NOMO-1 treated with DMSO at 0.1 percent for 48 hours (cell line): ENCODE measurements at regions not wholly inside any gene's neighbourhood (a gene's known extent, or its start where the extent isn't known, plus 50 kb on each side); places are given as distances from the start of the nearest gene placed in this dataset.

ENCODE experiments used
- DNase-seq: peaks from one replicate; lab custom pipeline; 2025; ENCODE audit not compliant: unreplicated experiment; lab: John Stamatoyannopoulos, UW

DNA sequence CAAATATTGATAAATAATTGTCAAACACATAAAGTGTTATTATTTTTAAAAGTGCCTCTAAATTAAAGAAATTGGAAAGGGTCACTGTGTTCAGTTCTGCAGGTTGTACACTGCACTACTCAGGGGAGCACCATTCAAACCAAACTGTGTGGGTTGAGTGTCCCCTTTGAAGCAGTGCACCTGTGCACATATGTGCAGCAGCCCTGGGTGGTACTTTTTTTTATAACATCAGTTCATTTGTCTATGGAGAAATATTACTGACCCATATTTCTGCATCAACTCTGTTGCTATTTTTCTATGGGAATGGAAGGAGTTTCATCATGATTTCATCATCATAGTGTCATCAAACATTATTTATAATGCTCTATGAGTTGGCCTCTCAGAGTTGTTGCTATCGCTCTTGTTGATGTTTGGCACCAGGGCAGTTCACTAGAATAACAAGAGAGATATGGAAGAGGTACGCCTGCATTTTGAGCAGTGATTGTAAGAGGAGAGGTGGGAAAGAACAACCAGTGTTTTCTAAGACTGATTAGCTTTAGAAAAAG lies 457.6 kb downstream of the TFAP2A start:
- no peak for DNase-seq

DNA sequence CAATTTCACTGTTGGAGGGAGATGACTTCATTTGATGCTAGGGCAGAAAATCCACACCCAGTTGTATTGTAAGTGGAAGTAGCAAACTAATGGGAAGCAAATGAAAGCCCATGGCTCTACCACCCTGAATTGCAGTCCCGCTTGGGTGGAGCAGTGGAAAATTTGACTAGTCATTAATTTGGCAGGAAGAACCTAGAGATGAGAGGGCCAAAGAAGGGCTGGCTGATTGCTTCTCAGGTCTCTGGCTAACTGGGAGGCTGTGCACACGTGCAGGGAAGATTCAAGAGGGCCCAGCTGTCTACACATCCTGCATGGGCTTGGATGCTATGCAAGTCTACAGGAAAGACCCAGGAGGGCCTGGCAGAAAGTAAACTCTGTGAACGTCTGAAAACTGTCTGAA lies 466.2 kb downstream of the TFAP2A start:
- no peak for DNase-seq

- no peak for DNase-seq
These were observed 470.9 kb downstream of the TFAP2A start for GRCh38 chr6:9943986-9944385.

- no peak for DNase-seq
These were observed 471.8 kb downstream of the TFAP2A start for GRCh38 chr6:9943026-9943425.

DNA sequence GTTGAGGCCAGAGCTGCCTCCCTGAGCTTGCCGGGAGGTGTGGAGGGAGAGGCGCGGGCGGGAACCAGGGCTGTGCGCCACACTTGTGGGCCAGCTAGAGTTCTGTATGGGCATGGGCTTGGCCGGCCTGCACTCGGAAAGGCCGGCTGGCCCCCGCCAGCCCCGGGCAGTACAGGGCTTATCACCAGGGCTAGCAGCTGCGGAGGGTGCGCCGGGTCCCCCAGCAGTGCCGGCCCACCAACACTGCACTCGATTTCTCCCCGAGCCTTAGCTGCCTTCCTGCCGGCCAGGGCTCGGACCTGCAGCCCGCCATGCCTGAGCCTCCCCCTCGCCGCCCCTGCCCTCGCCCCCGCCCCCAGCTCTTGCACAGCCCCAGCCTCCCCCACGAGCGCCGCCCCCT lies 472.7 kb downstream of the TFAP2A start:
- no peak for DNase-seq

GRCh38 chr6:9938801-9939200 lies 476.1 kb downstream of the TFAP2A start:
- no peak for DNase-seq

DNA sequence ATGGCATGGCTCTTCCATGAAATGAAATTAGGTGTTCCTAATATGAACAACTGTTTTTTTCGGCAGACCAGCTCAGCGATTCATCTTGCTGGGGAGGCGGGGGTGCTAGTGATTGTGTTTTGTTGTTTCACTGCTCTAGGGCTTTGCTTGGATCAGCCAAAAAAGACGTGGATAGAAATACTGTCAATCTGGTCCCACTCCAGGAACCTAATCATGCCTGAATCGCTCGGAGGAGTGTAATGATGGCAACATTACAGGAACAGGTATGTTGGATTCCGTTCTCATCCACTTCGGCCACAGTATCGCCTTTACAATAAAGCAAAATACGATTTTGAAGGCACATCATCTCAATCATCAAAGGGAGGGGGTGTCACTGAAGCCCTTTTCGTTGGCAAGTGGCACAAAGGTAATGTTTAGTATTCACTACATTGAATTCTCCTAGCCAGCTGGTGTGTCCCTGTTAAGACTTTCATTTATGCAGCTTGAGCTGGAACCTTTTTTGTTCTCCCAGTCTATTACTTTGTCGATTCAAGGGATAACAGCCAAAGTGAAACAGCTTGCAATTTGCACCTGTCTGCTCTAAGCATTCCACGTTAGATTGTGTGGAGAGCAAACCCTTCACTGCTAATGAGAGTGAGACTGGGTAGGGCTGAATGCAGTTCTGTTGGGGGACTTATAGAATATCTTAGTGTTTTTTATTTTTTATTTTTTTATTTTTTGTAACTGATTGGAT lies 477.7 kb downstream of the TFAP2A start:
- no peak for DNase-seq

GRCh38 chr6:9936551-9936950 lies 478.3 kb downstream of the TFAP2A start:
- DNase-seq: no peak

- no peak for DNase-seq
These were observed 481.2 kb downstream of the TFAP2A start for GRCh38 chr6:9933677-9934076.

GRCh38 chr6:9927275-9927674 lies 487.6 kb downstream of the TFAP2A start:
- no peak for DNase-seq

- no peak for DNase-seq
These were observed 489.9 kb downstream of the TFAP2A start for GRCh38 chr6:9924971-9925370.

- DNase-seq: no peak
These were observed 493.5 kb downstream of the TFAP2A start for GRCh38 chr6:9921366-9921765.

- no peak for DNase-seq
These were observed 499.9 kb downstream of the TFAP2A start for GRCh38 chr6:9914951-9915350.

GRCh38 chr6:9901376-9901775 lies 513.5 kb downstream of the TFAP2A start:
- DNase-seq: no peak

DNA sequence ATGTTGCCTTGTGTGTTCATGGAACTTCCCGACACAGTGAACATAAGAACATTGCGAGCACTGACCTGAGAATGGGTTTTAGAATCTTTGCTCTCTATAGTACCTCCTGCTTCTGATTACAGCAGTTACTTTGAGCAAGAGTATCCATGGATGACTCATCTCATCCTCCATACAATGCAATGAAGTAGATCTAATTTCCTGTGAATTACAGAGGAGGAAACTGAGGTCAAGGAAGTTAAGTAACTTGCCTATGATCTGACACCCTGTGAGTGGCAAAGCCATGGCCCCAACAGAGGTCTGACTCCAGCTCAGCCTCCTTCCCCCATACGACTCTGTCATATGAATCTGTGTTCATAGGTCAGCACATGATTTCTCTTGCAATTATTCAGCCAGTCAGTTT lies 518.1 kb downstream of the TFAP2A start:
- DNase-seq: no peak

- DNase-seq: no peak
These were observed 524.0 kb downstream of the TFAP2A start for GRCh38 chr6:9890893-9891292.

- DNase-seq: no peak
These were observed 524.4 kb downstream of the TFAP2A start for GRCh38 chr6:9890469-9890868.

DNA sequence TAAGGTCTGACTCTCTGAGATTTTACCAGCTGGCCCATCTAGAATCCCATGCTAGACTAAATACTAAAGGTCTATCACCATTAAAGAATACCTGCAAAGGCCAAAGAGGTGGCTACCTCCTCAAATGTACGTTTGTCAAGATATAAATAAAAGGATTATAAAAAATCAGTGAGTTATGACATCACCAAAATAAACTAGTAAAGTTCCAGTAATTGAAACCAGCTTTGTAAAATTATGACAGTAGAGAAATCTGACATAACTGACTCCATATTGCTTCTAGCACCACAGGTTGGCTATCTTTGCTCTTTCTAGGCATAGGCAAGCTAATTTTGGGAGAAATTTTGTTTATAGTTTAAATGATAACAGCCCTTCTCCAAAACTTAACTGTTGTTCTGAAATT lies 536.3 kb downstream of the TFAP2A start:
- no peak for DNase-seq

- DNase-seq: no peak
These were observed 539.1 kb downstream of the TFAP2A start for GRCh38 chr6:9875605-9876353.

GRCh38 chr6:9862603-9863167 lies 552.2 kb downstream of the TFAP2A start:
- DNase-seq: no peak

DNA sequence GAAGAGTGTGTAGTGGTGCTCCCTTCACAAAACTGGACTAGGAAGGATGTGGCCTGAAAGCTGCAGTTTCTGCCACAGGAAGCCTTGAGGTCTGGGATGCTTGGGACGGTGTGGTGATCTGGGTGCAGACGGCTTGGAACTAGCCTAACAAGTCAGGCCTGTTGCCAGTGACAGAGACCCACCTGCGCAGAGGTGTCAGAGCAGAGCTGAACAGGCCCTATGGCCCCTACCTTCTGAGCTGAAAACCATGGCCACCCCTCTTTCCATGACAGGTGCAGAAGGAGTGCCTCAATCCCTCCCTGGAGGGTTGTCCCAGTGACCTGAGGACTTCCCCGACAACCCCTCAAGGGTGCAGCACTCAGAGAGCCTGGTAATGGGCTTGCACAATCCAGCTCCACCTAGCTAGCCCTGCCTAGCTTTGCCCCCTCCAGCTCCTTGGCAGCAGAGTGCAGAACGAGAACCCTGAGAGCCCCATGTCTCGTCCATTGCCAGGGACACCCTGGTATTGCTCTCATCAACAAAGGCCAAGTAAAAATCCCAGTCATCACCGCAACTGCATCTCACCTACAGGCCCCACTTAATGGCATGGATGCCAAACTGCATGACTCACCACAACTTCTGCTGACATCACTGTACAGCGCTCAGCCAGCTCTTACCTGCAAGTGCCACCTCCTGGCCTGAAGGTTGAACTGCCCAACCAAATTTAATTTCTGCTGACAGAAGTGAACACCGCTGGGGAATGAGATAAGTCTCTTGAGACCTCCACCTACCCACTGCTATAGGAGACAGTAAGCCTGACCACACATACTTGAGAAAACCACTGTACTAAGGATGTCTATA lies 563.1 kb downstream of the TFAP2A start:
- DNase-seq: no peak
